ENCODE measurements at regions not wholly inside any gene's neighbourhood (a gene's known extent, or its start where the extent isn't known, plus 50 kb on each side); places are given as distances from the start of the nearest gene placed in this dataset.

DNA sequence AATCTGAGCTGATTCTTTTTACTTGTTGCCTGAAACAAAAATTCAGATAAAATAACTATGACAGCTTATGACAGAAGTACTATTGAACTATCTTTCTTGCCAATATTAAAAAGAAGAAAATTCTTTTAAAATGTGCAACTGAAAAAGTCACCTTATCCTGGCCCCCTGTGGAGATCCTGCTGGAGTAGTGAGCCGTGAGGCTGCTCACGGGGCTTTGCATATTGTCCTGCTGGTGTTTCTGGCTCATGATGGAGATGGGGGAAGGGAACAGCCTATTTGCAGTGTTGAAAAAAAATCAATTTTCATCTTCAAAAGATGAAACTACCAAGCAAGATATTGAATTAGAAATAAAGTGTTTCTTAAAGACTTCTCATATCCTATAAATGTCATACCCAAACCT is 216.0 kb downstream of the SAMD5 start:
- Mint-ChIP-seq H3K4me1 (ENCODE audit: low read depth, unreplicated experiment) (no peaks in the 10 kb centered on the region), H3K4me3 (ENCODE audit: unreplicated experiment) (no peak overlapping the region), H3K27me3 (ENCODE audit: low read depth, unreplicated experiment) (peaks cover 1% of the 10 kb centered on the region), H3K27ac (ENCODE audit: unreplicated experiment) (no peak overlapping the region), H3K36me3 (ENCODE audit: low read depth, unreplicated experiment) (no peaks in the 10 kb centered on the region), H3K9me3 (ENCODE audit: unreplicated experiment) (peaks cover 3% of the 10 kb centered on the region)
- H2AFZ ChIP-seq (ENCODE audit: low read depth, low read length): no peak overlapping the region
- no peak overlapping the region for H3K4me2 ChIP-seq (ENCODE audit: low read length)
- FAIRE-seq (no peak), DNase-seq (ENCODE audit: low read depth) (no peak)
- TF ChIP-seq EZH2 (IDR thresholded peaks at IDR 0.05; ENCODE audit: insufficient read depth, low read length): no peak
- TF ChIP-seq, protein P1, sequence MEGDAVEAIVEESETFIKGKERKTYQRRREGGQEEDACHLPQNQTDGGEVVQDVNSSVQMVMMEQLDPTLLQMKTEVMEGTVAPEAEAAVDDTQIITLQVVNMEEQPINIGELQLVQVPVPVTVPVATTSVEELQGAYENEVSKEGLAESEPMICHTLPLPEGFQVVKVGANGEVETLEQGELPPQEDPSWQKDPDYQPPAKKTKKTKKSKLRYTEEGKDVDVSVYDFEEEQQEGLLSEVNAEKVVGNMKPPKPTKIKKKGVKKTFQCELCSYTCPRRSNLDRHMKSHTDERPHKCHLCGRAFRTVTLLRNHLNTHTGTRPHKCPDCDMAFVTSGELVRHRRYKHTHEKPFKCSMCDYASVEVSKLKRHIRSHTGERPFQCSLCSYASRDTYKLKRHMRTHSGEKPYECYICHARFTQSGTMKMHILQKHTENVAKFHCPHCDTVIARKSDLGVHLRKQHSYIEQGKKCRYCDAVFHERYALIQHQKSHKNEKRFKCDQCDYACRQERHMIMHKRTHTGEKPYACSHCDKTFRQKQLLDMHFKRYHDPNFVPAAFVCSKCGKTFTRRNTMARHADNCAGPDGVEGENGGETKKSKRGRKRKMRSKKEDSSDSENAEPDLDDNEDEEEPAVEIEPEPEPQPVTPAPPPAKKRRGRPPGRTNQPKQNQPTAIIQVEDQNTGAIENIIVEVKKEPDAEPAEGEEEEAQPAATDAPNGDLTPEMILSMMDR (IDR thresholded peaks at IDR 0.05; ENCODE audit: insufficient read depth, low read depth, low read length): no peak
- no peaks in the 10 kb centered on the region for H3K9me3 ChIP-seq (ENCODE audit: insufficient read depth, low read depth, low read length)
- H3K36me3 ChIP-seq (ENCODE audit: insufficient read depth, low read length): no peaks in the 10 kb centered on the region
- H3K4me1 ChIP-seq (ENCODE audit: insufficient read depth, low read length): no peaks in the 10 kb centered on the region
- H3K4me3 ChIP-seq (ENCODE audit: insufficient read depth, low read depth, low read length): no peak overlapping the region
- no peaks in the 10 kb centered on the region for H3K79me2 ChIP-seq (ENCODE audit: insufficient read depth, low read length)
- no peaks in the 10 kb centered on the region for H4K20me1 ChIP-seq (ENCODE audit: insufficient read depth, low read length)
- no peaks in the 10 kb centered on the region for H3K27me3 ChIP-seq (ENCODE audit: insufficient read depth, low read length)
- H3K27ac ChIP-seq (ENCODE audit: low read depth, low read length): no peak overlapping the region
- H3K9ac ChIP-seq (ENCODE audit: low read length): no peak overlapping the region

DNA sequence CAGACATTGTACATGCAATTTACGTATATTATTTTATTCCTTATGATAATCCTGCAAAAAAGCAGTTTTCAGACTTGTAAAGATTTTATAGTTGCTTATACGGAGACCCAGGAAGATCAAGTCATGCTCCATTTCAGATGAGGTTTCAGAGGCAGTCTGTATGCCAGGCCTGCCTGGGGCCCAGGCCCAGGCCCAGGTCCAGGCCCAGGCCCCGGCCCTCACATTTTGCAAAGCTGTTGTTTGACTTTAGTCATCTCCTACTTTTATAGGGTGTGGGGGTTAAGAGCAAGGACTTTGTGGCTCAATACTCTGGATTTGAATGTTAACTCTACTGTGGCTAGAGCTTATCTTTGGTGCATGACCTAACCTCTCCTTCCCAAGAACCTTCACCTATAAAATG is 217.9 kb downstream of the SAMD5 start:
- Mint-ChIP-seq H3K27me3 (ENCODE audit: low read depth, unreplicated experiment) (peaks cover 5% of the 10 kb centered on the region), H3K4me1 (ENCODE audit: low read depth, unreplicated experiment) (no peaks in the 10 kb centered on the region), H3K27ac (ENCODE audit: unreplicated experiment) (no peak overlapping the region), H3K4me3 (ENCODE audit: unreplicated experiment) (no peak overlapping the region), H3K36me3 (ENCODE audit: low read depth, unreplicated experiment) (no peaks in the 10 kb centered on the region), H3K9me3 (ENCODE audit: unreplicated experiment) (peaks cover 3% of the 10 kb centered on the region)
- DNase-seq (ENCODE audit: low read depth) (no peak), FAIRE-seq (no peak)
- Histone ChIP-seq H3K27ac (ENCODE audit: low read depth, low read length) (no peak overlapping the region), H3K79me2 (ENCODE audit: insufficient read depth, low read length) (no peaks in the 10 kb centered on the region), H3K4me2 (ENCODE audit: low read length) (no peak overlapping the region), H4K20me1 (ENCODE audit: insufficient read depth, low read length) (no peaks in the 10 kb centered on the region), H3K4me1 (ENCODE audit: insufficient read depth, low read length) (no peaks in the 10 kb centered on the region), H3K9ac (ENCODE audit: low read length) (no peak overlapping the region), H3K9me3 (ENCODE audit: insufficient read depth, low read depth, low read length) (no peaks in the 10 kb centered on the region), H3K4me3 (ENCODE audit: insufficient read depth, low read depth, low read length) (no peak overlapping the region), H3K36me3 (ENCODE audit: insufficient read depth, low read length) (no peaks in the 10 kb centered on the region), H2AFZ (ENCODE audit: low read depth, low read length) (no peak overlapping the region), H3K27me3 (ENCODE audit: insufficient read depth, low read length) (no peaks in the 10 kb centered on the region)
- TF ChIP-seq EZH2 (IDR thresholded peaks at IDR 0.05; ENCODE audit: insufficient read depth, low read length): no peak
- TF ChIP-seq, protein P1 (IDR thresholded peaks at IDR 0.05; ENCODE audit: insufficient read depth, low read depth, low read length): no peak

DNA sequence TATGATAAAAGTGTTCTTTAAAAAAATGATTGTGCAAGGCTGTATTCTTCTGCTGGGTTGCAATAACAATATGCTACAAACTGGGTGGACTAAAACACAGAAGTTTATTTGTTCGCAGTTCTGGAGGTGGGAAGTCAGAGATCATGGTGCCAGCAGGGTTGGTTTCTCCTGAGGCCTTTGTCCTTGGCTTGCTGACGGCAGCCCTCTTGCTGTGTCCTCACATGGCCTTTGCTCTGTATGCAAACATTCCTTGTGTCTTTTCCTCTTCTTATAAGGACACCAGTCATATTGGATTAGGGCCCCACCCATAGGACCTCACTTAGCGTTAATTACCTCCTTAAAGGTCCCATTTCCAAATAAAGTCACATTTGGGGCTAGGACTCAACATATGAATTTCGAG is 220.4 kb downstream of the SAMD5 start:
- Histone ChIP-seq H4K20me1 (ENCODE audit: insufficient read depth, low read length) (no peaks in the 10 kb centered on the region), H3K9me3 (ENCODE audit: insufficient read depth, low read depth, low read length) (no peaks in the 10 kb centered on the region), H3K36me3 (ENCODE audit: insufficient read depth, low read length) (no peaks in the 10 kb centered on the region), H3K27ac (ENCODE audit: low read depth, low read length) (no peak overlapping the region), H3K27me3 (ENCODE audit: insufficient read depth, low read length) (no peaks in the 10 kb centered on the region), H3K4me1 (ENCODE audit: insufficient read depth, low read length) (no peaks in the 10 kb centered on the region), H3K79me2 (ENCODE audit: insufficient read depth, low read length) (no peaks in the 10 kb centered on the region), H3K4me3 (ENCODE audit: insufficient read depth, low read depth, low read length) (no peak overlapping the region), H3K9ac (ENCODE audit: low read length) (no peak overlapping the region), H3K4me2 (ENCODE audit: low read length) (no peak overlapping the region), H2AFZ (ENCODE audit: low read depth, low read length) (no peak overlapping the region)
- Mint-ChIP-seq H3K27me3 (ENCODE audit: low read depth, unreplicated experiment) (peaks cover 5% of the 10 kb centered on the region), H3K27ac (ENCODE audit: unreplicated experiment) (no peak overlapping the region), H3K36me3 (ENCODE audit: low read depth, unreplicated experiment) (no peaks in the 10 kb centered on the region), H3K4me3 (ENCODE audit: unreplicated experiment) (no peak overlapping the region), H3K4me1 (ENCODE audit: low read depth, unreplicated experiment) (no peaks in the 10 kb centered on the region), H3K9me3 (ENCODE audit: unreplicated experiment) (no peaks in the 10 kb centered on the region)
- DNase-seq (ENCODE audit: low read depth): no peak
- FAIRE-seq: no peak
- TF ChIP-seq, protein P1 (IDR thresholded peaks at IDR 0.05; ENCODE audit: insufficient read depth, low read depth, low read length): no peak
- no peak for TF ChIP-seq EZH2 (IDR thresholded peaks at IDR 0.05; ENCODE audit: insufficient read depth, low read length)

Measured in astrocyte (in vitro differentiated cells and primary cell).